ENCODE measurements at regions not wholly inside any gene's neighbourhood (a gene's known extent, or its start where the extent isn't known, plus 50 kb on each side); places are given as distances from the start of the nearest gene placed in this dataset.

DNA sequence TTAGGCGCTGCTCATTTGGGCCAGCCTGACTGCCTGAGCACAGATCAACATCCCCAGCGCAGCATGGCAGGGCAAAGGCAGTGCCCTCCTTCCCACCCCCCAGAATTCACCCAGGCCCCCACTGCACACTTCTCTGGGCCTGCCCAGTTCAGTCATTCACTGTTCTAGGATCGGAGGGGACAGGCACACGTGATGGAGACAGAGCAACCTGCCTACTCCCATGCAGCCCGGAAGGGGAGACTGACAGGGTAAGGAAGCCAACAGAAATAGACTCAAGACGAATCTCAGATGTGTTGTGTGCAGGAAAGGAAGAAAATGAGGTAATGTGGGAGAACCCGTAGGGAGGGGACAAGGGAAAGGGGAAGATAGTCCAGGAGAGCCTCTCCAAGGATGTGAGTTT is 59.2 kb upstream of the LYRM9 start:
- TF ChIP-seq POLR2AphosphoS5 (IDR thresholded peaks at IDR 0.05; ENCODE audit: low read depth, low read length), result no peak
- TF ChIP-seq, protein P1, sequence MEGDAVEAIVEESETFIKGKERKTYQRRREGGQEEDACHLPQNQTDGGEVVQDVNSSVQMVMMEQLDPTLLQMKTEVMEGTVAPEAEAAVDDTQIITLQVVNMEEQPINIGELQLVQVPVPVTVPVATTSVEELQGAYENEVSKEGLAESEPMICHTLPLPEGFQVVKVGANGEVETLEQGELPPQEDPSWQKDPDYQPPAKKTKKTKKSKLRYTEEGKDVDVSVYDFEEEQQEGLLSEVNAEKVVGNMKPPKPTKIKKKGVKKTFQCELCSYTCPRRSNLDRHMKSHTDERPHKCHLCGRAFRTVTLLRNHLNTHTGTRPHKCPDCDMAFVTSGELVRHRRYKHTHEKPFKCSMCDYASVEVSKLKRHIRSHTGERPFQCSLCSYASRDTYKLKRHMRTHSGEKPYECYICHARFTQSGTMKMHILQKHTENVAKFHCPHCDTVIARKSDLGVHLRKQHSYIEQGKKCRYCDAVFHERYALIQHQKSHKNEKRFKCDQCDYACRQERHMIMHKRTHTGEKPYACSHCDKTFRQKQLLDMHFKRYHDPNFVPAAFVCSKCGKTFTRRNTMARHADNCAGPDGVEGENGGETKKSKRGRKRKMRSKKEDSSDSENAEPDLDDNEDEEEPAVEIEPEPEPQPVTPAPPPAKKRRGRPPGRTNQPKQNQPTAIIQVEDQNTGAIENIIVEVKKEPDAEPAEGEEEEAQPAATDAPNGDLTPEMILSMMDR (IDR thresholded peaks at IDR 0.05), result no peak
- TF ChIP-seq YY1 (IDR thresholded peaks at IDR 0.05; ENCODE audit: low read depth), result no peak
- no peak for TF ChIP-seq FOSL2 (IDR thresholded peaks at IDR 0.05; ENCODE audit: borderline replicate concordance, low read depth)
- no peak for TF ChIP-seq TAF1 (IDR thresholded peaks at IDR 0.05; ENCODE audit: borderline replicate concordance, low read depth, low read length)
- no peak for TF ChIP-seq MXI1 (IDR thresholded peaks at IDR 0.05; ENCODE audit: low read depth, low read length)
- TF ChIP-seq RCOR1 (IDR thresholded peaks at IDR 0.05; ENCODE audit: low read length), result no peak
- no peak for TF ChIP-seq JUND (IDR thresholded peaks at IDR 0.05)
- TF ChIP-seq, protein P2, sequence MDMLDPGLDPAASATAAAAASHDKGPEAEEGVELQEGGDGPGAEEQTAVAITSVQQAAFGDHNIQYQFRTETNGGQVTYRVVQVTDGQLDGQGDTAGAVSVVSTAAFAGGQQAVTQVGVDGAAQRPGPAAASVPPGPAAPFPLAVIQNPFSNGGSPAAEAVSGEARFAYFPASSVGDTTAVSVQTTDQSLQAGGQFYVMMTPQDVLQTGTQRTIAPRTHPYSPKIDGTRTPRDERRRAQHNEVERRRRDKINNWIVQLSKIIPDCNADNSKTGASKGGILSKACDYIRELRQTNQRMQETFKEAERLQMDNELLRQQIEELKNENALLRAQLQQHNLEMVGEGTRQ (IDR thresholded peaks at IDR 0.05; ENCODE audit: borderline replicate concordance, low read depth, low read length), result no peak

All from SK-N-SH (cell line).